Activated naive CD4-positive, alpha-beta T cell treated with anti-CD3 and anti-CD28 coated beads, Interleukin-2, amount 50 U/mL, for 72 hours (primary cell): ENCODE measurements at regions not wholly inside any gene's neighbourhood (a gene's known extent, or its start where the extent isn't known, plus 50 kb on each side); places are given as distances from the start of the nearest gene placed in this dataset.

ENCODE experiments used
- ATAC-seq, 2 donors: fragments of 150-1000 bp; cut with Tn5 transposase; 2 replicates each; pipeline ENCODE4 v1.10.0; 2021; ENCODE audit warnings: mild to moderate bottlenecking in 2 of 2, moderate library complexity in 2 of 2
- DNase-seq, 2 donors: peaks; one replicate each; pipeline ENCODE4 v3.0.0; 2021 to 2022; ENCODE audit warnings: low spot score in 2 of 2
- H3K27ac Mint-ChIP-seq, 2 donors: one replicate each; pipeline ENCODE4 v1.8.0; 2022; ENCODE audit warnings: mild to moderate bottlenecking in 2 of 2, mixed read lengths in 2 of 2
- H3K36me3 Mint-ChIP-seq, 2 donors: one replicate each; pipeline ENCODE4 v1.8.0; 2022; ENCODE audit warnings: mixed read lengths in 2 of 2
- H3K9me3 Mint-ChIP-seq, 2 donors: one replicate each; pipeline ENCODE4 v1.8.0; 2022; ENCODE audit warnings: mixed read lengths in 2 of 2

DNA sequence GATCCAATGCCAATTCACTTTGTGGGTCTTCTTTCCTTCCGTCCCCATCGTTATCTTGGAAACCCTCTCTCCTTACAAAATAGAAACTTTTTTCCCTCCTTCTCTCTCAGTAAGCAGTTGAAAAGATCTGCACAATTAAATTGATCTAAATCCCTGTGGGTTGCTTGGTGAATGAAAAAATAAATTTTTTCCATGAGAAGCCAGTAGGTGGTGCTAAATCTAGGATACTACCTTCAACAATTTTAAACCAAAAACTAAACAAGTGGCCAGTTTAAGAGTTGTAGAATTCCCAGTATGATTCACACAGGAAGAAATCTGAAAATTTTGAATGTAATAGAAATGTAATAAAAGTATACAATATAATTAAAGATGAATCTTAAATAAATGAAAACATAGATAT, 990.3 kb upstream of the ZNF722 start:
- H3K36me3 Mint-ChIP-seq = peaks cover 0 to 8% of the 10 kb centered on the region in 2 donors
- H3K9me3 Mint-ChIP-seq = peaks cover 14 to 19% of the 10 kb centered on the region in 2 donors
- DNase-seq (no peak), ATAC-seq (no peak)
- no peak overlapping the region for H3K27ac Mint-ChIP-seq

DNA sequence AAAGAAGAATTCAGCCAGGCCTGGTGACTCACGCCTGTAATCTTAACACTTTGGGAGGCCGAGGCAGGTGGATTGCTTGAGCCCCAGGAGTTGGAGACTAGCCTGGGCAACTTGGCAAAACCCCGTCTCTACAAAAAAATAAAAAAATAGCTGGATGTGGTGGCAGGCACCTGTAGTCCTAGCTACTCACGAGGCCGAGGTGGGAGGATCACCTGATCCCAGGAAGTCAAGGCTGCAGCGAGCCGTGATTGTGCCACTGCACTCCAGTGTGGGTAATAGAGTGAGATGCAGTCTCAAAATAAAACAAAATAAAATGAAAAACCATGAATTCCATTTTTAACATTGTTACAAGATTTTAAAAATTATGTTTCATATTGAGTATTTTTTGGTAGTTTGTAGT, 988.9 kb upstream of the ZNF722 start:
- ATAC-seq = no peak
- no peak overlapping the region for H3K27ac Mint-ChIP-seq
- peaks cover 9 to 14% of the 10 kb centered on the region in 2 donors for H3K9me3 Mint-ChIP-seq

DNA sequence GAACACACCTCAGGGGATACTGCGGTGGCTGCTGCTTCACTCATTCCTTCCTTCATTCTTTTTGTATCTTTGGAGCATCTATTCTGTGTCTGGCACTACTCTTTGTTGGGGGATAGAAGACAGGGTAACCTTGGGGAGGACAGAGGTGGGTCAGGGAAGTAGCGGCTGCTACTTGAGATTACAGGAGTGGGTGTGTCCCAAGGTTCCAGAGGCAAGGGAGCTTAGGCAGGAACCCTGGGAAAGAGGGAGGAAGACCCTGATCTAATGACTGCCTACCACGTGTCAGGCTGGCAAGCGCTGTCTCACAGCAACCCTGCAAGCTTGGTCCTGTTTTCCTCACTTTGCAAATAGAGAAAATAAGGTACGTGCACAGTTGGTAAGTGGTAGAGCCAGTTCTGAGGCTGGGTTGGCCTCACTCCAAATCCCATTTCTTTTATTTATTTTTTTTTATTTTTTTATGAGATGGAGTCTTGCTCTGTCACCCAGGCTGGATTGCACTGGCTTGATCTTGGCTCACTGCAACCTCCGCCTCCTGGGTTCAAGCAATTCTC, 985.9 kb upstream of the ZNF722 start:
- peaks cover 11 to 25% of the 10 kb centered on the region in 2 donors for H3K9me3 Mint-ChIP-seq
- peaks cover 20 to 23% of the 10 kb centered on the region in 2 donors for H3K36me3 Mint-ChIP-seq
- DNase-seq (no peak), ATAC-seq (no peak)
- no peak overlapping the region for H3K27ac Mint-ChIP-seq

More for the DNA sequence above, 988.9 kb upstream of the ZNF722 start:
- H3K36me3 Mint-ChIP-seq = peaks cover 12 to 13% of the 10 kb centered on the region in 2 donors
- DNase-seq = no peak

DNA sequence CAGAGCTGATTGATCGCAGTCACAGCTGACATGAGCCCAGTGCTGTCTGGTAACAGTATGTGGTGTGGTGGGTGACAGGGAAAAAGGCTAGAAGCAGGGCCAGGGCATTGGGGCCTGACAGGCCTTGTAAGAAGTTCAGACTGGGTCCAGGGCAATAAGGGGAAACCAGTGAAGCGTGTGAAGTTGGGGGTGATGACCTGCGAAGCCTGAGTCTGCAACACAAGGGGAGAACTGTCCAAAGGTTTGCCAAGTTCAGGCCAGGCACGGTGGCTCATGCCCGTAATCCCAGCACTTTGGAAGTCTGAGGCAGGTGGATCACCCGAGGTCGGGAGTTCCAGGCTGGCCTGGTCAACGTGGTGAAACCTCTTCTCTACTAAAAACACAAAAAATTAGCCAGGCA, 983.9 kb upstream of the ZNF722 start:
- H3K9me3 Mint-ChIP-seq = peaks cover 16 to 31% of the 10 kb centered on the region in 2 donors
- ATAC-seq (no peak), DNase-seq (no peak)
- no peak overlapping the region for H3K27ac Mint-ChIP-seq
- peaks cover 20 to 23% of the 10 kb centered on the region in 2 donors for H3K36me3 Mint-ChIP-seq

DNA sequence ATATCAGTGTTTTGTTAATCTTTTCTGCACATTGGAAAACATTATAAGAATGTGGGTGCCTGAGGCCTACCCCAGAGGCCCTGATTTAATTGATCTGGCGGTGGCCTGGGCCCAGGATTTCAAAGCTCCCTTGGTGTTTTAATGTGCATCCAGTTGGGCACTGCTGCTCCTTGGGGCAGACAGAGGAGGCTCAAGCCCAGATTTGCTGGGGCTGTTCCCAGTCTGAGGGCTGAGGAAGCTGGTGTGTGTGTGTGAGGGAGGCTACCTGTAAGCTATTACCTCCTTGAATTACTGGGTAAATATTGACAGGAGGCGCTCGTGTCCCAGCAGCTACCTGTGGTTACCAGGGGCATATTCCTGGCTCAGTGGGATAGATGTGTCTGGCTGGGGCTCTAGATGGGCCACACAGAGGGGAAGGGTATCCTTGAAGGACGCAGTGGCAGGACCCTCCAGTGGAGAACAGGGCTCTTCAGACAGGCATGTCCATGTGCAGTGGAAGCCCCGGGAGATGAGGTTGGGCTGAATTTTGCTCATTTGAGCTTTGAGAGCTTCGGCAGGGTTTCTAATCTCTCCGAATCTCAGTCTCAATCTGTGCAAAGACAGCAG, 975.4 kb upstream of the ZNF722 start:
- Mint-ChIP-seq H3K36me3 (peaks cover 8 to 31% of the 10 kb centered on the region in 2 donors), H3K27ac (no peak overlapping the region), H3K9me3 (peaks cover 26 to 30% of the 10 kb centered on the region in 2 donors)
- no peak for ATAC-seq
- DNase-seq = no peak

DNA sequence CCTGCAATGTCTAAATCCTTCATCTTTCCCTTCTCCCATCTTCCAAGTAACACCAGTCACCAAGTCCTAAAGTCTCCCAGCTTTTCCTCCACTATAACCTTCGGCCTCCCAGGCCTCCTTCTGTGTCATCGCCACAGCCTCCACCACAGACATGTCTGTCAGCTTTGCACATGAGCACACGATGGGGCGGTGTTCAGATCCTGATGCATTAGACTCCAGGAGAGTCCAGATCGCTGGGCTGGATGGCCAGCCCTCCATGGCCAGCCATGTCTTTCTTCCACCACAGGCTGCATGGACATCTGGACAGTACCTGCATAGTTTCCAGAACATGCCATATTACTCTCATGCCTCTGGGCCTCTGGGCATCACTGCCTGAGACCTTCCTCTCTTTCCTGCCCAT, 974.2 kb upstream of the ZNF722 start:
- H3K27ac Mint-ChIP-seq = no peak overlapping the region
- DNase-seq = no peak
- peaks cover 8 to 40% of the 10 kb centered on the region in 2 donors for H3K36me3 Mint-ChIP-seq
- H3K9me3 Mint-ChIP-seq = peaks cover 36 to 37% of the 10 kb centered on the region in 2 donors
- ATAC-seq = no peak

DNA sequence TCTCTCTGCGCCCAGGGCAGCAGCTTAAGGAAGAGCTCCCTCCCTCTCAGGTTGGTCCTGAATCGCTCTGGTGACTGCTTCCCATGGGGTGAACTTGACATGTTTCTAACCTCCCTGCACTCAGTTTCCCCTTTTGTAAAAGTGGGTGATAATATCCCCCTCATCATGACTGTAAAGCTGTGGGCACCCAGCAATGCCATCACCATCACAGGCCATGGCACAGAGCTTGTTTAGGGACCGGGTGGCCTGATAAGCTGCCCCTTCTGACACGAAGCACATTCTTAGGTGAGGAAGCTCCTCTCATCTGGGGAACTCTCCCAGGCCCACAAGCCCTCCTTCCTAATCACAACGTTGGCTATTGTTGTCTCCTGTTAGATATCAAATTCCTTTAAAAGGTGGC, 972.8 kb upstream of the ZNF722 start:
- DNase-seq = no peak
- Mint-ChIP-seq H3K27ac (no peak overlapping the region), H3K9me3 (peaks cover 39 to 41% of the 10 kb centered on the region in 2 donors), H3K36me3 (peaks cover 8 to 47% of the 10 kb centered on the region in 2 donors)
- no peak for ATAC-seq

DNA sequence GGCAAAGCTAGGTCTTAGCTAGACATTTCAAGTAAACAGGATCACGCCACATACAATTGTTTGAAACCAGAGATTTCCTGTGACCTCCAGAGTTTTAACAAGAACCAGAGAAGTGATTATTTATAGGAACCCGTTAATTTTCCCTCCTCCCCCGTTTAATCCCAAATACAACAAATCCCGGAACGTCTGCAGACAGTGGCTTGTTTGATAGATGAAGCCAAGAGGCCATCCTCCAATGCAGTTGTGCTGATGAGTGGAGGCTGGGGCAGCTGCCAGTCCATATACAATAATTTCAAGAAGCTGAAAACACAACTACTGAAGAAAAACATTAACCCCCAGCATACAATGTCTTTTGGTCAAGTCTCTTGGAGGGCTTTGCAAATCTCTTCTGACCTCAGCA, 971.6 kb upstream of the ZNF722 start:
- no peak for ATAC-seq

DNA sequence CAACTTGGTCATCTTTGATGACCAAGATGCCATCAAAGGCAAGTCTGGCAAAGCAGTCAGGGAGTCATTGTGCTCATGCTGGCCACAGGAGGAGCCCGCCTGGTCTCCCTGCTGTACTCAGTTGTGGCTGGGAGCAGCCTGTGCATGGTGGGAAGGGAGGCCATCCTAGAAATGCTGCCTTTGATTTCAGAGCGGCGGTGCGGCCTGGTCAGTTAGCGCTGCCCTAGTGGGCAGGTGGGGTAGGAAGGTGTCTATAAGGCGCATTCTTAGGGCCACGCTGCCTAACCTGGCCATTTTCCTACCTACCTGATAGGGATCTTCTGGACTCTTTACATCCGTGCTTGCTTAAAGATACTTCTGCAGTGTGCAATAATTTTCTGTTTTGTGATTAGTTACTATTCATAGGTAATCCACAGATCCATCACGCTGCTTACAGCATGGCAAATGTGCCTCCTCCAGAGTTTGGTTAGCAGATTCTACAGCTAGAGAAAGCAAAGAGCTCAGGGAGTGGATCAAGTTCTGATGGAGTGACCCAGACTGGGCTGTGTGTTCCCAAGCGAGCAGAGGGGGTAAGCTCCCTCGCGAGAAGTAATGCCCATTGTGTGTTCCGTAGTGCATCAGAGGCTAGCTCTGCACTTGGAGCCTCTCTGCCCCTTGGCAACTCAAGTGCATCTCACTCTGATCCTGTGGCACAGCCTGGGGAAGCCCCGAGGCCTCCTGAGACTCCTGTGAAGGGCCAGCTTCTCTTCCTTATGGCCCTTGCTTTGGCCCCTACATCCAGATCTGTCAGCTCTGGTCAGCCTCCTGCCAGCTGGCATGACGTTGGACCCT, 970.1 kb upstream of the ZNF722 start:
- Mint-ChIP-seq H3K9me3 (peaks cover 39 to 43% of the 10 kb centered on the region in 2 donors), H3K27ac (no peak overlapping the region), H3K36me3 (peaks cover 8 to 52% of the 10 kb centered on the region in 2 donors)
- ATAC-seq (no peak), DNase-seq (no peak)

More for the DNA sequence above, 971.6 kb upstream of the ZNF722 start:
- Mint-ChIP-seq H3K36me3 (peaks cover 8 to 53% of the 10 kb centered on the region in 2 donors), H3K9me3 (peaks cover 43 to 45% of the 10 kb centered on the region in 2 donors), H3K27ac (no peak overlapping the region)
- DNase-seq = no peak

DNA sequence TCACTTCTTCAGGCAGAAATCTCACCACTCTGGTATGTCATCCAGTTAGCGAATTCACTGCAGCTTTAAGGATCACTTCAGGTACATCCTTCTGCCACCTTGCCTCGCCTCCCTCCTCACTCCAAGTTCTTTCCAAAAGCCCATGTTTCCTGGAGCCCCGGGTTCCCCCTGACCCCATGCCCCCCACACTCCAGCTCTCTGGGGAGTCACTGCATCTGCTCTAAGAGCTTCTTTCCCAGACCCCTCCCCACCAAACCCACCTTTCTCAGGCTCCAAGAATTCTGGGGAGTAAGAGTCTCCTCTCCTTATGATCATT, 969.5 kb upstream of the ZNF722 start:
- peaks cover 35 to 38% of the 10 kb centered on the region in 2 donors for H3K9me3 Mint-ChIP-seq
- no peak overlapping the region for H3K27ac Mint-ChIP-seq
- no peak for DNase-seq
- no peak for ATAC-seq
- H3K36me3 Mint-ChIP-seq = peaks cover 8 to 47% of the 10 kb centered on the region in 2 donors

DNA sequence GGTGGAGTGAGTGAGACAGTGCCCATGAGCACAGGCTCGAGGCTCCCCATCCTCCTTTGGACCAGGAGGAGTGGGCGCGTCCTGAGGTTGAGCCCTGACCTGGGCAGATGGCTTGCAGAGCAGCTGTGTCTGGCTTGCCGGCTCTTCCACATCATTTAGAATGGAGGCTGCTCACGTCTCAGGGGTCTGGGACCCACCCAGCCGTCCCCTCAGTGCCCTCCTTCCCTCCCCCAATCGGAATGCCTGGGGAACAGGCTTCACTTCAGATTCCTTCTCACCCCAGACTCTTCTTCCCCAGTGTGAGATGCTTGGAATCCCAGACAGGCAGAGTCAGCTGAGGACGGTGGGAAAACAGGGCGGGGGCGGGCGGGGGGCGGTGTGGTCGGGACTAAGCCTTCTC, 968.6 kb upstream of the ZNF722 start:
- DNase-seq = no peak
- H3K9me3 Mint-ChIP-seq = peaks cover 27 to 29% of the 10 kb centered on the region in 2 donors
- H3K27ac Mint-ChIP-seq = no peak overlapping the region
- no peak for ATAC-seq
- peaks cover 0 to 39% of the 10 kb centered on the region in 2 donors for H3K36me3 Mint-ChIP-seq

DNA sequence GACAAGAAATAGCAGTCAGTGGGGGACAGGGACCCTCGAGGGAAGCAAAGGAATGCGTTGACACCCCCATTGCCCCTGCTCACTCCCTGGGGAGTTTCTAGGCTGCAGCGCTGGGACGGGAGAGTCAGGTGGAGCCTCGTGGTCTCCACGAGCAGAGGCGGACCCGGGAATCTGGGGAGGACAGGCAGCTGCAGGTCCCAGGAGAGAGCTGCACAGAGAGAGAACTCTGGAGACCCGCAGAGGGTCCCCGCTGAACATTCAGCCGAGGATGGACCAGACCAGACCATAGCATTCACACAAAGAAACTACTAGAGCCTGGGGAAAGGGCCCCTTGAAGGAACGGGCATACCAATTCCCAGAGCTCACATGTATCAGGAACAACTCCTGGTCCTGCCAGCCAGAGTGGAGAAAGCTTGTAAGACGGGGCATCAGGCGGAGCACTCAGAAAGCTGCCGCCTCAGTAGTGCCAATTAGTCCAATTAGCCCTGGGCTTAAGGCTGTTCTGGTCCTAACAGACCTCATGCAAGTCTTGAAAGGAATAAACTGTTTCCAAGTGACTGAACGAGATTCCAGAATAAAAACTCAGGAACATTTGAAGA, 966.7 kb upstream of the ZNF722 start:
- H3K36me3 Mint-ChIP-seq = peaks cover 0 to 34% of the 10 kb centered on the region in 2 donors
- ATAC-seq = no peak
- H3K27ac Mint-ChIP-seq = no peak overlapping the region
- DNase-seq = no peak
- H3K9me3 Mint-ChIP-seq = peaks cover 34% of the 10 kb centered on the region in 2 donors

DNA sequence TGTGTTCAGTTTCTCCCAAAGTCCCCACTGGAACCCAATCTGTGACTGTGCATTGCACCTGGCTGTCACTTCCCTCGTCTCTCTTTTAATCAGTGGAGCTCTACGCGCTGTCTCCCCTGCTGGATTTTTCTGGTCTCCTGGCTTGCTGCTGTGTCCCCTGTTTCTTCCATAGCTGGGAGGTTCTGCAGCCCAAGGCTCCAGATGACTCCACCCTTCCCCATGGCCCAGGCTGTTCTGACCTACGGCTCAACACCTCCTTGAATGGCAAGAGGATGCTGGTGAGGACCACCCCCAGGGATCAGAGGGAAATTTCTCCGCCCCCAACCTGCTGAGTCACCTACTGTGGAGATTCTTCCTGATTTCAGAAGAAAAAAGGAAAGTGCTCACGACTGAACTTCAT, 961.4 kb upstream of the ZNF722 start:
- H3K27ac Mint-ChIP-seq = no peak overlapping the region
- ATAC-seq = no peak
- no peak for DNase-seq
- H3K36me3 Mint-ChIP-seq = peaks cover 21 to 22% of the 10 kb centered on the region in 2 donors
- H3K9me3 Mint-ChIP-seq = peaks cover 42 to 43% of the 10 kb centered on the region in 2 donors

DNA sequence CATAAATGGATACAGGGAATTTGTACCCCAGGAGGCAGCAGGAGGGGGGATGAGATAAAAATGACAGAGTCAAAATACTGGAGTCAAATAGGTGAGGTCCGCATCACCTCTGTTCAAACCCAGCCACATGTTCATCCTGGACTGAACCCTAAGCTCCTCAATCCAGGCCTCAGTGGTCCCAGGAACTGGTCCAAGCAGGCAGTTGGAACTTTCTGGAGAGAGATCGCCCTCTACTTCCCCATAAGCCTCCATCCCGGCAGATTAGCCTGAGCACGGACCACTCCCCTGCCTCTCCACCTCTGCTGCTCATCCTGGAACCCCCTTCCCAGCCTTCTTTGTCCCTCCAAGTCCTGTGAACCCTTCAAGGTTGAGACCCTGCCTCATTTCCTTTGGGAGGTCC, 959.7 kb upstream of the ZNF722 start:
- Mint-ChIP-seq H3K27ac (no peak overlapping the region), H3K36me3 (peaks cover 21 to 22% of the 10 kb centered on the region in 2 donors), H3K9me3 (peaks cover 42 to 49% of the 10 kb centered on the region in 2 donors)
- ATAC-seq (no peak), DNase-seq (no peak)

DNA sequence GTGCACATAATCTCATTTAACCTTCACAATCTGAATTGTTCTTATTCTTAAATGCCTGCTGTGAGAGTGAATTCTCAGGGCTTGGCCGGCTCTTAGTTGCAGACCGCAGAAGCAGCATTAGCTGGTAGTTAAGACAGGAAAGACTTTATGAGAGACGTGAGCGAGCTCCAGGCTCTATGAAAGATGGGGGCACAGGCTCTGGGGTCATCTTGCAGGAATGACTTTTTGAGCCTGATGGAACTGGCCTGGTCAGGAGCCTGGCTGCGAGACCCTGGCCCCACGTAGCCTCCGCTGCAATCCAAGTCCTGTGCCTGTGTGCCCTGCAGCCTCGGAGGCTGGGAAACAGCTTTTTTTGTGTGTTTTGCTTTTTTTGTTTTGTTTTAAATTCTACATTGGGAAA, 958.8 kb upstream of the ZNF722 start:
- Mint-ChIP-seq H3K36me3 (peaks cover 21 to 22% of the 10 kb centered on the region in 2 donors), H3K9me3 (peaks cover 42 to 49% of the 10 kb centered on the region in 2 donors), H3K27ac (no peak overlapping the region)
- DNase-seq (no peak), ATAC-seq (no peak)

DNA sequence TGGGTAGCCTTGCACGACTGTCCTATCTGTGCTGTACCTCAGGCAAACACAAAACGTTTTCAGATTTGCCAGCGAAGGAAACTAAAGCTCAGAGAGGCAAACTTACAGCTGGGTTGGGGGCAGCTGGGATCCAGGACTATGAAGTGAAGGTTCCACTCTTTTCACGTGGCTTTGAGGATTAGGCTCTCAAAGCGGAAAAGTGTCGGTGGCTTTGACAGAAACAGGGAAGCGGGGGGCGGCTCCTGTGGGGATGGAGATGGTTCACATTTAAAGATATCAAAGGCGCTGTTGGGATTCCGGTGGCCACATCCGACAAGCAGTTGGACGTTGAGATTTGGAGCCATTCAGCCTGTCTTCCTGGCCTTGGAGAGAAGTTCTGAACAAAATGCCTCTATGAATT, 958.3 kb upstream of the ZNF722 start:
- DNase-seq = no peak
- Mint-ChIP-seq H3K36me3 (peaks cover 21 to 22% of the 10 kb centered on the region in 2 donors), H3K9me3 (peaks cover 39 to 46% of the 10 kb centered on the region in 2 donors), H3K27ac (no peak overlapping the region)
- no peak for ATAC-seq

DNA sequence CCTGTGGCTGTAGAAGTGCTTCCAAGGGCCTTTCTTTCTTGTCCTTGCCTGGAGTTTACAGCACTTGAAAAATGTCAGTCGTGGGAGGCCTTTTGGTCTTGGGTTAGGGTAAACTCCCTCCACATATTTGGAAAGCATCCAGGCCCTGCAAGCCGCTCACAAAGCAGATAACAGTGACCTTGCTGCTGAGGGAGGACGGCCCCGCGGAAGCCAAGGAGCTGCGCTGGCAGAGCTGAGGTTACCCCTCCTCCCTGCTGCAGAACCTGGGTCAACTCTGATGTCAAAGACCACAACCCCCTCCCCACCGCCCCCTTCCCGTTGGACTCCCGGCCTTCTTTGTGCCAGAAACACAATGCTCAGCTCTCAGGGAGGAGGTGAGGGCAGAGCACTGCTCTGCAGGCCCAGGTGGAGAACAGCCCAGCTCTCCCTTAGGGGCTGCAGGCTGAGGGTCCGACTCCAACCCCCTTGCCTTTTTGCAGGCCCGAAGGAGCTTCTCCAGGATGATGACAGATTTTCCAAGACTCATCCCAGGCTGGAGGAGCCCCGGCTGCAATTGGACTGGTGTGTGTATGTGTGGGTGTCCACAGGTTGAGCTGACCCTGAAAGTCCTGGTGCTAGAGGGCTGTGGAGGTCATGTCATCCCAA, 957.6 kb upstream of the ZNF722 start:
- peaks cover 21 to 22% of the 10 kb centered on the region in 2 donors for H3K36me3 Mint-ChIP-seq
- DNase-seq (no peak), ATAC-seq (no peak)
- H3K27ac Mint-ChIP-seq = no peak overlapping the region
- H3K9me3 Mint-ChIP-seq = peaks cover 34 to 41% of the 10 kb centered on the region in 2 donors
